Uterus (tissue), 3 donors: ENCODE measurements at regions not wholly inside any gene's neighbourhood (a gene's known extent, or its start where the extent isn't known, plus 50 kb on each side); places are given as distances from the start of the nearest gene placed in this dataset.
"Not testable (repeated sequence)": the region's sequence is repeated elsewhere in the genome, so short reads cannot be mapped to it uniquely, and the experiment has no call there.

ENCODE experiments used
- DNase-seq, 2 donors: peaks; one replicate each; pipeline ENCODE4 v3.0.0-alpha.2; 2019 to 2020
- H3K27ac ChIP-seq, 2 donors: fragments of 200-600 bp; sonication (generic); 1 replicate in 1 of 2; 2 replicates in 1 of 2; pipeline ENCODE4 v1.5.1; 2016 to 2018
- H3K27me3 ChIP-seq, 2 donors: fragments of 200-600 bp; sonication (generic); one replicate each; pipeline ENCODE4 v1.5.1; 2018 to 2019; ENCODE audit warnings: control low read depth in 1 of 2
- H3K36me3 ChIP-seq, 2 donors: fragments of 200-600 bp; sonication (generic); one replicate each; pipeline ENCODE4 v1.5.1; 2019; ENCODE audit warnings: control low read depth in 1 of 2
- H3K4me1 ChIP-seq, 2 donors: fragments of 200-600 bp; sonication (generic); one replicate each; pipeline ENCODE4 v1.5.1; 2018 to 2019; ENCODE audit warnings: control low read depth in 1 of 2
- H3K4me3 ChIP-seq, 2 donors: fragments of 200-600 bp; sonication (generic); 1 replicate in 1 of 2; 2 replicates in 1 of 2; pipeline ENCODE4 v1.5.1; 2018 to 2019; ENCODE audit warnings: mild to moderate bottlenecking in 1 of 2
- H3K9me3 ChIP-seq, 2 donors: fragments of 200-600 bp; sonication (generic); one replicate each; pipeline ENCODE4 v1.5.1; 2019; ENCODE audit warnings: control low read depth in 1 of 2
- POLR2A ChIP-seq, 2 donors: fragments of 450-650 bp; IDR thresholded peaks; one replicate each; pipeline ENCODE4 v1.6.1; 2016; ENCODE audit warnings: antibody characterized with exemption in 2 of 2, mild to moderate bottlenecking in 1 of 2, moderate library complexity in 1 of 2
- intact Hi-C: fragments of 100-400 bp; cut with DNase I; formaldehyde crosslinking; loops from one replicate; pipeline ENCODE4 v1.15.1; 2023; ENCODE audit warnings: low total_unique reads
- TF ChIP-seq, protein P1 (sequence below), 4 experiments: fragments of 200-600 bp in 2 of 4; fragments of 450-650 bp in 2 of 4; sonication (generic) in 2 of 4; IDR thresholded peaks; one replicate each; pipeline ENCODE4 v1.5.1; 2016 to 2019; ENCODE audit warnings: antibody characterized with exemption in 4 of 4, mild to moderate bottlenecking in 2 of 4, moderate library complexity in 1 of 4
- donor health status: DM: yes; HTN: yes; CAD: no.

DNA sequence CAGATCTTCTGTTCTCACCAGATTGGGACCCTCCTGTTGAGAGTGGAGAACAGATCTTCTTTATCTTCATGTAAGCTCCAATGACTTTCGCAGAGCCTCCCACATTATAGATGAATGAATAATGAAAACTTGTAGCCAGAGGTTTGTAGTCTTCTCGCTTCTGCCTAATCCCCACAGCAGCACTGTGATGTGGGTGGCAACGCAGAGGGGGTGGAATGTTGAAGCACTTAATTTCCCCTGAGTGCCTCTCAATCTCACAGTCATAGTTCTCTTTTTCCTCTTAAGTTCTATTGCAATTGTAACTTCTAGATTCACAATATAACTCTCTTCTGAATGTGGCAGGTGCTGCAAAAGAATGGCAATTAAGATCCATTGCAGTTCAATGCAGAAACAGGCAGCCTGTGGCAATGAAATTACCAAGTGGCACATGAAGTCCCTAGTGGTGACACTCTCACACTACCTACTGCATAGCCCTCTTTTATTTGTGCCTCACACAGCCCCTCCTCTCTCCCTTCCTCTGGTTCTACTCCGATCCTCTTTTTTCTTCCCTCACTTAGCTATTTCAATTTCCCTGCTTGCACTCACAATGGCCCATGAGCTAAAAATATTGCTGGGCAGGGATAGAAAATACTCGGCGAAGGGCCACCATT, 281.9 kb downstream of the UBE3D start:
- H3K27ac ChIP-seq = no peak overlapping the region
- no peaks in the 10 kb centered on the region for H3K27me3 ChIP-seq
- no peak for DNase-seq
- TF ChIP-seq, protein P1, sequence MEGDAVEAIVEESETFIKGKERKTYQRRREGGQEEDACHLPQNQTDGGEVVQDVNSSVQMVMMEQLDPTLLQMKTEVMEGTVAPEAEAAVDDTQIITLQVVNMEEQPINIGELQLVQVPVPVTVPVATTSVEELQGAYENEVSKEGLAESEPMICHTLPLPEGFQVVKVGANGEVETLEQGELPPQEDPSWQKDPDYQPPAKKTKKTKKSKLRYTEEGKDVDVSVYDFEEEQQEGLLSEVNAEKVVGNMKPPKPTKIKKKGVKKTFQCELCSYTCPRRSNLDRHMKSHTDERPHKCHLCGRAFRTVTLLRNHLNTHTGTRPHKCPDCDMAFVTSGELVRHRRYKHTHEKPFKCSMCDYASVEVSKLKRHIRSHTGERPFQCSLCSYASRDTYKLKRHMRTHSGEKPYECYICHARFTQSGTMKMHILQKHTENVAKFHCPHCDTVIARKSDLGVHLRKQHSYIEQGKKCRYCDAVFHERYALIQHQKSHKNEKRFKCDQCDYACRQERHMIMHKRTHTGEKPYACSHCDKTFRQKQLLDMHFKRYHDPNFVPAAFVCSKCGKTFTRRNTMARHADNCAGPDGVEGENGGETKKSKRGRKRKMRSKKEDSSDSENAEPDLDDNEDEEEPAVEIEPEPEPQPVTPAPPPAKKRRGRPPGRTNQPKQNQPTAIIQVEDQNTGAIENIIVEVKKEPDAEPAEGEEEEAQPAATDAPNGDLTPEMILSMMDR (IDR thresholded peaks at IDR 0.05) = no peak
- no peak for TF ChIP-seq POLR2A (IDR thresholded peaks at IDR 0.05)
- H3K36me3 ChIP-seq = no peaks in the 10 kb centered on the region
- intact Hi-C loops = no loop called here
- no peaks in the 10 kb centered on the region for H3K4me1 ChIP-seq
- no peaks in the 10 kb centered on the region for H3K9me3 ChIP-seq
- no peak overlapping the region for H3K4me3 ChIP-seq

DNA sequence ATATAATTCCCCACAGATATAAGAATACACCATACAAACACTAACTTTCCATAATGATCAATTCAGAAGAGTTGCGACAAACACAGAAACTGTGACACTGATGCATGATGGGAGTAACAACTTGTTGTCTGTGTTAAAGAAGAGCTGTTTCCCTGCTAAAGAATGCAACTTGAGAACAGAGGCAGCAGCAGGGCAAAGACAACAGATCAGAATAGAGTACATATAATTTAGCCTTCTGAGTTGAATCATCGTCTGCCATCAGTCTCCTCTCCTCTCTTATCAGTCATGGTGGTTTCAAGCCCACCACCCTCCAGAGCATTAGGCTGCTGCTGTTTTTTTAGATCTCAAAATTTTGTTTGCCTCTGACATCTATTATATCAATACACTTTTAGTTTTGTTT, 280.4 kb downstream of the UBE3D start:
- no peak overlapping the region for H3K27ac ChIP-seq
- TF ChIP-seq, protein P1 (IDR thresholded peaks at IDR 0.05) = no peak
- TF ChIP-seq POLR2A (IDR thresholded peaks at IDR 0.05) = no peak
- H3K4me3 ChIP-seq = no peak overlapping the region
- no peak for DNase-seq
- no peaks in the 10 kb centered on the region for H3K36me3 ChIP-seq
- intact Hi-C loops = no loop called here
- no peaks in the 10 kb centered on the region for H3K9me3 ChIP-seq
- H3K27me3 ChIP-seq = no peaks in the 10 kb centered on the region
- H3K4me1 ChIP-seq = no peaks in the 10 kb centered on the region

DNA sequence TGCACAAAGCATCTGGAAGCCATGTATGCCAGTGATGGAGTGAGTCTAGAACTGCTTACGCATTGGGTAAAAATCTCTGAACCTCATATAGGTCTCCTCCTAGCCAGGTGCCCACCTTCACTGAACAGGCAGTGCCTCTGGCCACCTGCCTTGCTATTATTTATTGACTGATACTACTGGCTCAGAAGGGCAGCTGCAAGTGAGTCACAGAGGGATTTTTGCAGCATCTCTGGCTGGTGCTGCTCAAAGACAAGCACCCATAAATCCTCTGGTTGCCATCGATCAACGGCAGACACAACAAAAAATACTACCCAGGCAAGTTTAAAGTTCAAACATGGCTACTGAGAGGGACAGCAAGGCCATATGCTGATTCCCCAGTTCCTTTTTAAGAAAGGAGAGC, 279.4 kb downstream of the UBE3D start:
- no peaks in the 10 kb centered on the region for H3K36me3 ChIP-seq
- no peak for DNase-seq
- no peak overlapping the region for H3K27ac ChIP-seq
- H3K4me3 ChIP-seq = no peak overlapping the region
- TF ChIP-seq, protein P1 (IDR thresholded peaks at IDR 0.05) = no peak
- no peak for TF ChIP-seq POLR2A (IDR thresholded peaks at IDR 0.05)
- intact Hi-C loops = no loop called here
- no peaks in the 10 kb centered on the region for H3K4me1 ChIP-seq
- H3K9me3 ChIP-seq = peaks cover 0 to under 1% of the 10 kb centered on the region in 2 donors
- no peaks in the 10 kb centered on the region for H3K27me3 ChIP-seq

DNA sequence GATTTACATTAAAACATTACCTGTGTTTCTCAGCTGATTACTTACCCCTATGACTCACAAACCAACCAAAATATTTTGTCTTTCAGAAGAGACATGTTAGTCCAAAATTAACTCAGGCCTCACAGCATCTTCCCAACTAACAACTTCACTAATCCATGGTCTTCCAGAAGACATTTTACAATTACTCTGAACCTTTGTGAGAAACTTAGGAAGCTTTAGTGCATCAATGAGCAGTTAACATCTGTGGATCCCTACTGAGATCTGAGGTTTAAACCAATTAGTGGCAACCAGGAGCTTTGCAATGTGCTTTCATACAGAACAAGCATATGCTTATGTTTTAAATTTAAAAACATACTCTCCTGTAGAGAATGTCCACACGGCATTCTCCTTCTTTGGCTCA, 269.7 kb downstream of the UBE3D start:
- Histone ChIP-seq H3K4me3 (no peak overlapping the region), H3K9me3 (peaks cover 0 to 3% of the 10 kb centered on the region in 2 donors), H3K36me3 (no peaks in the 10 kb centered on the region), H3K27me3 (no peaks in the 10 kb centered on the region), H3K4me1 (no peaks in the 10 kb centered on the region), H3K27ac (no peak overlapping the region)
- DNase-seq = no peak
- TF ChIP-seq, protein P1 (IDR thresholded peaks at IDR 0.05) = no peak
- TF ChIP-seq POLR2A (IDR thresholded peaks at IDR 0.05) = no peak
- intact Hi-C loops = no loop called here

DNA sequence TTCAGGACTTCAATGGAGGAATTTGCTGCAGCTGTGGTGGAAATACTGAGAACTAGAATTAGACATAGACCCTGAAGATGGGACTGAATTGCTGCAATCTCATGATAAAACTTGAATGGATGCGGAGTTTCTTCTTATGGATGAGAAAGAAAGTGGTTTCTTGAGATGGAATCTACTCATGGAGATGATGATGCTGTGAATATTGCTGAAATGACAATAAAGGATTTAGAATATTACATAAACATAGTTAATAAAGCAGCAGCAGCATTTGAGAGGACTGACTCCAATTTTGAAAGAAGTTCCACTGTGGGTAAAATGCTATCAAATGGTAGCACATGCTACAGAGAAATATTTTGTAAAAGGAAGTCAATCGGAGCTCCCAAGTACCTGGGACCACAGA, 264.6 kb downstream of the UBE3D start:
- no peak overlapping the region for H3K27ac ChIP-seq
- H3K27me3 ChIP-seq = no peaks in the 10 kb centered on the region
- no peak for DNase-seq
- H3K9me3 ChIP-seq = no peaks in the 10 kb centered on the region
- no peak overlapping the region for H3K4me3 ChIP-seq
- no peaks in the 10 kb centered on the region for H3K4me1 ChIP-seq
- H3K36me3 ChIP-seq = no peaks in the 10 kb centered on the region
- intact Hi-C loops = no loop called here
- TF ChIP-seq, protein P1 (IDR thresholded peaks at IDR 0.05) = no peak

DNA sequence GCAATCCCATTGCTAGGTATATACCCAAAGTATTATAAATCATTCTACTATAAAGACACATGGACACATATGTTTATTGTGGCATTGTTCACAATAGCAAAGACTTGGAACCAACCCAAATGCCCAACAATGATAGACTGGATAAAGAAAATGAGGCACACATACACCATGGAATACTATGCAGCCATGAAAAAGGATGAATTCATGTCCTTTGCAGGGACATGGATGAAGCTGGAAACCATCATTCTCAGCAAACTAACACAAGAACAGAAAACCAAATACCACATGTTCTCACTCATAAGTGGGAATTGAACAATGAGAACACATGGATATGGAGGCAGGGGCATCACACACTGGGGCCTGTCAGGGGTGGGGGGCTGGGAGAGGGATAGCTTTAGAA, 249.4 kb downstream of the UBE3D start:
- H3K27ac ChIP-seq, H3K27me3 ChIP-seq, H3K36me3 ChIP-seq, H3K4me1 ChIP-seq, H3K9me3 ChIP-seq, DNase-seq, H3K4me3 ChIP-seq: not testable (repeated sequence)
- intact Hi-C loops = loop anchor here (10.0 kb wide), 1 partner anchor 61 kb away; no protein-coding TSS in a partner anchor
